ENCODE measurements at regions not wholly inside any gene's neighbourhood (a gene's known extent, or its start where the extent isn't known, plus 50 kb on each side); places are given as distances from the start of the nearest gene placed in this dataset.

DNA sequence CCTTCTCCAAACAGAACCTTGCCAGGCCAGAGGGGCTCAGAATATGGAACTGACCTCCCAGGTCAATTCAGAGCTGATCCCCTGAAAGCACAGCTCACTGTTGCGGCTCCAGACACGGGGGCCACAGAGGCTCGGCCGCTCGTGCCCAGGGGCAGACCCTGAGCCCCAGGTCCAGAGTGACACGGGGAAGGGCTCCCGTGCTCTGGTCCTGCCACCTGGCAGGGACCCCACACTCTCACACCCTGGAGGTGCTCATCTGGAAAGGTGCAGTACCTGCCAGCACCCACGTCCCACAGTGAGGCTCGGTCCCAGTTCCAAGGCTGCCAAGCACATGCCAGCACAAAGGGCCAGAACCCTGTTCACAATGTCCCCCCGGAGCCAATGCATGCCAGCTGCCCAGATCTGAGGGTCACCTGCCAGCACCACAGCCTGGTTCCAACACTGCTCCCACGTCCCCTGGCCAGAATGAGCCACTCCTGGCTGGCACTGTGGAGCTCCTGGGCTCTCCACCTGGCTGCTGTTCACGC is 170.6 kb downstream of the SHANK2 start:
- H3K36me3 ChIP-seq (replicated peaks; ENCODE audit: control insufficient read depth, insufficient read depth, low read length): no peaks in the 10 kb centered on the region; the same call in 1 of the 2 replicates
- DNase-seq: no peak
- H3K4me3 ChIP-seq (ENCODE audit: insufficient read depth, low read depth, low read length): no peak overlapping the region
- H3K27me3 ChIP-seq (ENCODE audit: control insufficient read depth, insufficient read depth, low read length): no peaks in the 10 kb centered on the region

DNA sequence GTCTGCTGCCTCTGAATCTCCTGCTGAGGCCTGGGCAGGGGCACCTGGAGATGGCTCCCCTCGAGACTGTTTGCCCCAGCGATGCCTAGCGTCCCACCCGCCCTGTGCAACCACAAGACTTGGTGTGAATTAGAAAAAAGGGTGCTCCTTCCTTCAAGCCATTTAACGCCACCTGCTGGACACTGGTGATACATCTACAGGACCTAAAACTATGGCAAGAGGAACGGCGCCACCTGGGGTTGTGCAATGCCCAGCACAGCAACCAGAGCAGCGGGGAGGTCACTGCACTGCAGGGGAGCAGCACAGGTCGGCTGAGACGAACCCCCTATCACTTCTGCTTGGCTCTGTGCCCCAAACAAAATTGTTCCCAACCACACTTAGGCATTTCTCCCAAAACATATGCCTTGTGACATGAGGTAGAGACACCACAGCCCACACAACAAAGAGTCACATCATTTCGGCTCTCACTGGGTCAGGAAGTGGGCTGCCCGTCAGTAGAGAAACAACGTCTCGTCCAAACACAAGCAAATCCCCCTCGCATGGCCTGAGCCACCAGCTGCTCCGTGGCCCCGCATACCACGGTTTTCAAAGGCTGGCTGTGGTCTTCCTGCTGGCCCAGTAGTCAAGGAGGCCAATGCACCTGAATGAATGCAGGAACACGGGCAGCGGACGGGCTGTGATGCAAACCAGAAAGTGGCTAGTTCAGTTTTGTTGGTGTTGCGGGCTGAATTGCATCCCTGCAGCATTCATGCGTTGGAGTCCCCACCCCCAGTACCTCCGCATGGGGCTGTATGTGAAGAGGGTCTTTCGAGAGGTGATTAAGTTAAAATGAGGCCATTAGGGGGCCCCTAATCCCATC is 171.9 kb downstream of the SHANK2 start:
- DNase-seq: peak; percentile 82
- Histone ChIP-seq H3K36me3 (replicated peaks; ENCODE audit: control insufficient read depth, insufficient read depth, low read length) (no peaks in the 10 kb centered on the region; the same call in 1 of the 2 replicates), H3K27me3 (ENCODE audit: control insufficient read depth, insufficient read depth, low read length) (no peaks in the 10 kb centered on the region), H3K4me3 (ENCODE audit: insufficient read depth, low read depth, low read length) (no peak overlapping the region)

- H3K36me3 ChIP-seq (replicated peaks; ENCODE audit: control insufficient read depth, insufficient read depth, low read length): no peaks in the 10 kb centered on the region; the same call in 1 of the 2 replicates
- no peak overlapping the region for H3K4me3 ChIP-seq (ENCODE audit: insufficient read depth, low read depth, low read length)
- no peak for DNase-seq
- H3K27me3 ChIP-seq (ENCODE audit: control insufficient read depth, insufficient read depth, low read length): no peaks in the 10 kb centered on the region
Measured at GRCh38 chr11:71079795-71080194, 172.6 kb downstream of the SHANK2 start.

- peaks cover 1% of the 10 kb centered on the region for H3K36me3 ChIP-seq (replicated peaks; ENCODE audit: control insufficient read depth, insufficient read depth, low read length)
- H3K4me3 ChIP-seq (ENCODE audit: insufficient read depth, low read depth, low read length): no peak overlapping the region
- DNase-seq: no peak
- H3K27me3 ChIP-seq (ENCODE audit: control insufficient read depth, insufficient read depth, low read length): no peaks in the 10 kb centered on the region
Measured at GRCh38 chr11:71078482-71078881, 173.9 kb downstream of the SHANK2 start.

DNA sequence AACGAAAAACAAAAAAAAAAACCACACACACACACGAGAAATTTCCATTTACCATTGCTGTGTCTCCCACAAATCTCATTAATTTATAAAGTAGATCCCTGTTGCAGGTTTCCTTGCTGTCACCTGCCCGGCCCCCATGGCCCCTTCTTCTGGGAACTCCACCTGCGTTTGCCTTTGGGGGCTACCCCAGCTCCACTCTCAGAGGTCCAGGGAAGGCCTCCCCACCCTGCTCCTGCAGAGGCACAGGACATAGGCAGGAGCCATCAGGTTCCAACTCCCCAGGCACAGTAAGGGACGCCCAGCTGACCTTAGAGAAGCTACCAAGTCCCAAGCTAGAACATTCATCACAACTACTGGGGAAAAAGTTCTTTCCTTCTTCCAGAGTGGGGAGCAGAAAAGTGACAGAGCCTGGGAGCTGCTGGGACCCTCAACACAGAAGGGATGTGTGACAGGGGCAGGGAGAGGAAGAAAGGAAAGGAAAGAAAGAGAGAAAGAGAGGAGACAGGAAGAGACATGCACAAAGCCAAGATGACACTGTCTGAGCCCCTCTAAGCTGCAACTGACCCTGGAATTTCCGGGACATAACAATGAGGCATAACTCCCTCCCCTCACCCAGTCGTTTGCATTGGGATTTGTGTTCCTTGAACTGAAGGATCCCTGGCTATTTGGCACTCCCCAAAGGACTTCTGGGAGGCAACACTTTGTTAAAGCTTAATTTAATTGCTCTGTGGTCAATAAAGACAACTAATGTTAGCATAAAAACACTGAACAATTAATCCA is 175.7 kb downstream of the SHANK2 start:
- DNase-seq: no peak
- H3K4me3 ChIP-seq (ENCODE audit: insufficient read depth, low read depth, low read length): no peak overlapping the region
- H3K27me3 ChIP-seq (ENCODE audit: control insufficient read depth, insufficient read depth, low read length): no peaks in the 10 kb centered on the region
- H3K36me3 ChIP-seq (replicated peaks; ENCODE audit: control insufficient read depth, insufficient read depth, low read length): peaks cover 1% of the 10 kb centered on the region

DNA sequence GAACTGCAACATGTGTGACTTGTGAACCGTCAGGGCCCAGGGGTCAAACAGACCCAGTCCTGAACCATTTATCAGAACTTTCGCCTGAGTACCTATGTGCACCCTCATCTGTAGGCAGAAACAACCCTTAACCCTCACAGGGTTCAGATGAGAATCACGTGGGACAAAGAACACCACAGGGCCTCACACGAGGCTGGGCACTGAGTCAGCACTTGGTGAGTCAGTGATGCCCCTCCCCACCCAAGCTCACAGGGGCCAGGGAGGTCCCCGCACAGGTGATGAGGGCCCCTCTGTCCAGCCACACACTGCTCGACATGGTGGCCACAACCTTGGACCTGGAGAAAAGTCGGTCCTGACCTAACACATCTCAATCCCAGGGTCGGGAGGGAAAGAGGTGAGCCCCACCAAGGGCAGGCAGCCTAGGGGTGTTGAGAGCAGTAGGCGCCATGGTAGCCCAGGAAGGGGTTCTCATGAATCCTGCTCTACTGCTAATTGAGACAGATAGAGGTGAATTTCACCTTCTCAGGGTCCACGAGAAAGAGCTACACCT is 176.4 kb downstream of the SHANK2 start:
- Histone ChIP-seq H3K36me3 (replicated peaks; ENCODE audit: control insufficient read depth, insufficient read depth, low read length) (peaks cover 1% of the 10 kb centered on the region), H3K4me3 (ENCODE audit: insufficient read depth, low read depth, low read length) (no peak overlapping the region), H3K27me3 (ENCODE audit: control insufficient read depth, insufficient read depth, low read length) (no peaks in the 10 kb centered on the region)
- DNase-seq: no peak

DNA sequence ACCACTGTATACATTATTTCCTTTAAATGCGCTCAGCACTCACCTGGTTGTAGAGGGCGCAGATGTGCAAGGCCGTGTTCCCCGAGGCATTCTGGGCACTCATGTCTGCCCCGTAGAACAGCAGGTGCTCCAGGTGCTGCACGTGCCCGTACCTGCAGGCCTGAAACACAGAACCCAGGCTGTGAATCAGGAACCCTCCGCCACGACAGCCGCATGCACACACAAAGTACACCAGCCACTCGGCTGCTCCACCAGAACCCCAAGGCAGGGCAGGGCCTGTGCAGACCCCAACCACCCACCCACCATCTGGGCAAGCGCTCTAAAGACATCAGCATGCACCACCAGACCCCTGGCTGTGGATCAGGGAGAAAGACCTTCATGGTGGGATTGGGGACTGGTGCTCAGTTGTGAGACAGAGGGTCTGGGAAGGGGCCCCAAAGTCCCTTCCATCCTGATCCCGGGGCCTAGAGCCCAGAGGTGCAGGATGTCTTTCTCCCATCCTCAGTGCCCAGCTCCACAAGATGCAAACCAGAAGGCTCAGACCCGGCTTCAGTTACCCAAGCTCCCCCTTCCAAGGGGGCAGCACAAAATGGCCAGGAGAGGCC is 177.2 kb downstream of the SHANK2 start:
- no peaks in the 10 kb centered on the region for H3K27me3 ChIP-seq (ENCODE audit: control insufficient read depth, insufficient read depth, low read length)
- peaks cover 1% of the 10 kb centered on the region for H3K36me3 ChIP-seq (replicated peaks; ENCODE audit: control insufficient read depth, insufficient read depth, low read length)
- no peak for DNase-seq
- no peak overlapping the region for H3K4me3 ChIP-seq (ENCODE audit: insufficient read depth, low read depth, low read length)

GRCh38 chr11:71071736-71072509 is 180.5 kb downstream of the SHANK2 start:
- DNase-seq: no peak
- peaks cover 1% of the 10 kb centered on the region for H3K36me3 ChIP-seq (replicated peaks; ENCODE audit: control insufficient read depth, insufficient read depth, low read length)
- H3K4me3 ChIP-seq (ENCODE audit: insufficient read depth, low read depth, low read length): no peak overlapping the region
- no peaks in the 10 kb centered on the region for H3K27me3 ChIP-seq (ENCODE audit: control insufficient read depth, insufficient read depth, low read length)

GRCh38 chr11:71070490-71071453 is 181.6 kb downstream of the SHANK2 start:
- H3K27me3 ChIP-seq (ENCODE audit: control insufficient read depth, insufficient read depth, low read length): no peaks in the 10 kb centered on the region
- no peak overlapping the region for H3K4me3 ChIP-seq (ENCODE audit: insufficient read depth, low read depth, low read length)
- H3K36me3 ChIP-seq (replicated peaks; ENCODE audit: control insufficient read depth, insufficient read depth, low read length): peaks cover 1% of the 10 kb centered on the region
- DNase-seq: no peak

DNA sequence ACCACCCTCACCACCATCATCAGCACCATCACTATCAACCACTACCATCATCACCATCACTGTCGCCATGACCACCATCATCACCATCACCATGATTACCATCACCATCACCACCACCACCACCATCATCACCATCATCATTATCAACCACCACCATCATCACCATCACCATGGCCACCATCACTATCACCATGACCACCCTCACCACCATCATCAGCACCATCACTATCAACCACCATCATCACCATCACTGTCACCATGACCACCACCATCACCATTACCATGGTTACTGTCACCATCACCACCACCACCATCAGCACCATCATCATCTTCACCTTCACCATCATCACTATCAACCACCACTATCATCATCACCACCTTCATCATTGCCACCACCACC is 183.4 kb downstream of the SHANK2 start:
- Histone ChIP-seq H3K27me3 (ENCODE audit: control insufficient read depth, insufficient read depth, low read length) (no peaks in the 10 kb centered on the region), H3K36me3 (replicated peaks; ENCODE audit: control insufficient read depth, insufficient read depth, low read length) (no peaks in the 10 kb centered on the region; the same call in 1 of the 2 replicates)
- no peak for DNase-seq

GRCh38 chr11:71067753-71068152 is 184.6 kb downstream of the SHANK2 start:
- Histone ChIP-seq H3K4me3 (ENCODE audit: insufficient read depth, low read depth, low read length) (no peak overlapping the region), H3K27me3 (ENCODE audit: control insufficient read depth, insufficient read depth, low read length) (no peaks in the 10 kb centered on the region), H3K36me3 (replicated peaks; ENCODE audit: control insufficient read depth, insufficient read depth, low read length) (no peaks in the 10 kb centered on the region)
- no peak for DNase-seq

More for the DNA sequence above, 183.4 kb downstream of the SHANK2 start:
- no peak overlapping the region for H3K4me3 ChIP-seq (ENCODE audit: insufficient read depth, low read depth, low read length)

- Histone ChIP-seq H3K4me3 (ENCODE audit: insufficient read depth, low read depth, low read length) (no peak overlapping the region), H3K27me3 (ENCODE audit: control insufficient read depth, insufficient read depth, low read length) (no peaks in the 10 kb centered on the region), H3K36me3 (replicated peaks; ENCODE audit: control insufficient read depth, insufficient read depth, low read length) (no peaks in the 10 kb centered on the region)
- DNase-seq: no peak
Measured at GRCh38 chr11:71066311-71066710, 186.1 kb downstream of the SHANK2 start.

DNA sequence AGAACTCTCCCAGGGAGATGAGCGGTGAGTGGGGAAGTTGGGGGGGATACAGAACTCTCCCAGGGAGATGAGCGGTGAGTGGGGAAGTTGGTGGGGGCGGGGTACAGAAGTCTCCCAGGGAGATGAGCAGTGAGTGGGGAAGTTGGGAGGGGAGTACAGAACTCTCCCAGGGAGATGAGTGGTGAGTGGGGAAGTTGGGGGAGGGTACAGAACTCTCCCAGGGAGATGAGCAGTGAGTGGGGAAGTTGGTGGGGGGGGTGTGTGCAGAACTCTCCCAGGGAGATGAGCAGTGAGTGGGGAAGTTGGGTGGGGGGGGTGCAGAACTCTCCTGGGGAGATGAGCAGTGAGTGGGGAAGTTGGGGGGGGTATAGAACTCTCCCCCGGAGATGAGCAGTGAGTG is 186.5 kb downstream of the SHANK2 start:
- Histone ChIP-seq H3K27me3 (ENCODE audit: control insufficient read depth, insufficient read depth, low read length) (no peaks in the 10 kb centered on the region), H3K36me3 (replicated peaks; ENCODE audit: control insufficient read depth, insufficient read depth, low read length) (no peaks in the 10 kb centered on the region), H3K4me3 (ENCODE audit: insufficient read depth, low read depth, low read length) (no peak overlapping the region)
- no peak for DNase-seq
